ENCODE measurements at regions not wholly inside any gene's neighbourhood (a gene's known extent, or its start where the extent isn't known, plus 50 kb on each side); places are given as distances from the start of the nearest gene placed in this dataset.

- Mint-ChIP-seq H3K4me1 (ENCODE audit: low read depth, unreplicated experiment) (no peaks in the 10 kb centered on the region), H3K4me3 (ENCODE audit: low read depth, unreplicated experiment) (no peak overlapping the region), H3K9me3 (ENCODE audit: low read depth, unreplicated experiment) (no peaks in the 10 kb centered on the region), H3K36me3 (ENCODE audit: insufficient read depth, unreplicated experiment) (no peaks in the 10 kb centered on the region), H3K27ac (ENCODE audit: unreplicated experiment) (no peak overlapping the region), H3K27me3 (ENCODE audit: unreplicated experiment) (no peaks in the 10 kb centered on the region)
- intact Hi-C loops (cut with micrococcal nuclease; ENCODE audit: unreplicated experiment): no loop called here
- no TSS peak for BruUV-seq (replicated peaks)
- TF ChIP-seq CTCF (IDR thresholded peaks at IDR 0.05; ENCODE audit: unreplicated experiment): no peak
- DNase-seq: no peak
- CTCF ChIA-PET: no interaction called here
Measured at GRCh38 chr3:109835958-109836357, 498.6 kb upstream of the DPPA4 start.

- Mint-ChIP-seq H3K27me3 (ENCODE audit: unreplicated experiment) (no peaks in the 10 kb centered on the region), H3K4me3 (ENCODE audit: low read depth, unreplicated experiment) (no peak overlapping the region), H3K9me3 (ENCODE audit: low read depth, unreplicated experiment) (peaks cover 11% of the 10 kb centered on the region), H3K4me1 (ENCODE audit: low read depth, unreplicated experiment) (no peaks in the 10 kb centered on the region), H3K36me3 (ENCODE audit: insufficient read depth, unreplicated experiment) (no peaks in the 10 kb centered on the region), H3K27ac (ENCODE audit: unreplicated experiment) (no peak overlapping the region)
- no TSS peak for BruUV-seq (replicated peaks)
- no peak for DNase-seq
- TF ChIP-seq CTCF (IDR thresholded peaks at IDR 0.05; ENCODE audit: unreplicated experiment): no peak
- intact Hi-C loops (cut with micrococcal nuclease; ENCODE audit: unreplicated experiment): no loop called here
- CTCF ChIA-PET: no interaction called here
Measured at GRCh38 chr3:109851854-109852253, 514.5 kb upstream of the DPPA4 start.

GRCh38 chr3:109852283-109852682, 514.9 kb upstream of the DPPA4 start:
- BruUV-seq (replicated peaks): no TSS peak
- H3K4me3 Mint-ChIP-seq (ENCODE audit: low read depth, unreplicated experiment): no peak overlapping the region
- DNase-seq: no peak
- H3K36me3 Mint-ChIP-seq (ENCODE audit: insufficient read depth, unreplicated experiment): no peaks in the 10 kb centered on the region
- H3K27me3 Mint-ChIP-seq (ENCODE audit: unreplicated experiment): no peaks in the 10 kb centered on the region
- H3K9me3 Mint-ChIP-seq (ENCODE audit: low read depth, unreplicated experiment): peaks cover 11% of the 10 kb centered on the region
- no peak for TF ChIP-seq CTCF (IDR thresholded peaks at IDR 0.05; ENCODE audit: unreplicated experiment)
- H3K27ac Mint-ChIP-seq (ENCODE audit: unreplicated experiment): no peak overlapping the region
- CTCF ChIA-PET: no interaction called here
- intact Hi-C loops (cut with micrococcal nuclease; ENCODE audit: unreplicated experiment): no loop called here
- no peaks in the 10 kb centered on the region for H3K4me1 Mint-ChIP-seq (ENCODE audit: low read depth, unreplicated experiment)

GRCh38 chr3:109853077-109853731, 515.9 kb upstream of the DPPA4 start:
- no peak for TF ChIP-seq CTCF (IDR thresholded peaks at IDR 0.05; ENCODE audit: unreplicated experiment)
- Mint-ChIP-seq H3K9me3 (ENCODE audit: low read depth, unreplicated experiment) (peaks cover 15% of the 10 kb centered on the region), H3K27ac (ENCODE audit: unreplicated experiment) (no peak overlapping the region), H3K4me1 (ENCODE audit: low read depth, unreplicated experiment) (no peaks in the 10 kb centered on the region), H3K36me3 (ENCODE audit: insufficient read depth, unreplicated experiment) (no peaks in the 10 kb centered on the region), H3K4me3 (ENCODE audit: low read depth, unreplicated experiment) (no peak overlapping the region), H3K27me3 (ENCODE audit: unreplicated experiment) (no peaks in the 10 kb centered on the region)
- no TSS peak for BruUV-seq (replicated peaks)
- DNase-seq: no peak
- intact Hi-C loops (cut with micrococcal nuclease; ENCODE audit: unreplicated experiment): no loop called here
- CTCF ChIA-PET: no interaction called here

Measured in Calu3 (cell line).